OCI-LY7 (cell line): ENCODE measurements at regions not wholly inside any gene's neighbourhood (a gene's known extent, or its start where the extent isn't known, plus 50 kb on each side); places are given as distances from the start of the nearest gene placed in this dataset.

Experiments
- CTCF ChIP-seq: fragments of 200-600 bp; sonication (generic); conservative IDR thresholded peaks from 2 replicates; pipeline ENCODE4 v1.5.1; 2014; ENCODE audit warnings: mild to moderate bottlenecking, antibody characterized with exemption, low read length, moderate library complexity, mixed read lengths
- EZH2phosphoT487 ChIP-seq: fragments of 200-600 bp; sonication (generic); IDR thresholded peaks from 2 replicates; pipeline ENCODE4 v1.6.1; 2018; ENCODE audit warnings: low read depth, borderline replicate concordance, mild to moderate bottlenecking, mixed run types, antibody characterized with exemption, low read length, moderate library complexity, mixed read lengths

GRCh38 chr3:42336103-42336502 lies 70.1 kb upstream of the CCK start:
- no peak for TF ChIP-seq CTCF
- no peak for TF ChIP-seq EZH2phosphoT487
